C4-2B (cell line): ENCODE measurements at regions not wholly inside any gene's neighbourhood (a gene's known extent, or its start where the extent isn't known, plus 50 kb on each side); places are given as distances from the start of the nearest gene placed in this dataset.

Experiments
- H3K27ac ChIP-seq: fragments of 450-650 bp; 2 replicates; pipeline ENCODE4 v1.5.1; 2017
- CTCF ChIP-seq: fragments of 450-650 bp; conservative IDR thresholded peaks from 2 replicates; pipeline ENCODE4 v1.5.1; 2017; ENCODE audit warnings: mild to moderate bottlenecking
- ZFX ChIP-seq: fragments of 450-650 bp; IDR thresholded peaks from 2 replicates; pipeline ENCODE4 v1.6.1; 2017

- no peak overlapping the region for H3K27ac ChIP-seq
- TF ChIP-seq CTCF (no peak), ZFX (no peak)
Measured at GRCh38 chr11:37483761-37484160, 885.7 kb upstream of the RAG2 start.

GRCh38 chr11:37474889-37475288 lies 876.9 kb upstream of the RAG2 start:
- H3K27ac ChIP-seq: no peak overlapping the region
- TF ChIP-seq ZFX (no peak), CTCF (no peak)

GRCh38 chr11:37468344-37468743 lies 870.3 kb upstream of the RAG2 start:
- H3K27ac ChIP-seq: no peak overlapping the region
- no peak for TF ChIP-seq ZFX
- TF ChIP-seq CTCF: no peak

- no peak overlapping the region for H3K27ac ChIP-seq
- TF ChIP-seq ZFX: no peak
- no peak for TF ChIP-seq CTCF
Measured at GRCh38 chr11:37465221-37465620, 867.2 kb upstream of the RAG2 start.

- no peak overlapping the region for H3K27ac ChIP-seq
- TF ChIP-seq ZFX (no peak), CTCF (no peak)
Measured at GRCh38 chr11:37459456-37459855, 861.4 kb upstream of the RAG2 start.

- no peak for TF ChIP-seq ZFX
- TF ChIP-seq CTCF: no peak
- no peak overlapping the region for H3K27ac ChIP-seq
Measured at GRCh38 chr11:37456746-37457145, 858.7 kb upstream of the RAG2 start.

- TF ChIP-seq ZFX: no peak
- TF ChIP-seq CTCF: no peak
- no peak overlapping the region for H3K27ac ChIP-seq
Measured at GRCh38 chr11:37451903-37452302, 853.9 kb upstream of the RAG2 start.
